Ishikawa (cell line): ENCODE measurements at regions not wholly inside any gene's neighbourhood (a gene's known extent, or its start where the extent isn't known, plus 50 kb on each side); places are given as distances from the start of the nearest gene placed in this dataset.

Experiments used
- CEBPB ChIP-seq: IDR thresholded peaks from 2 replicates; pipeline ENCODE4 v1.6.1; 2012
- CREB1 ChIP-seq: IDR thresholded peaks from 2 replicates; pipeline ENCODE4 v1.6.1; 2012; ENCODE audit warnings: low read depth
- RAD21 ChIP-seq: IDR thresholded peaks from 2 replicates; pipeline ENCODE4 v1.6.1; 2012; ENCODE audit warnings: low read depth
- REST ChIP-seq: IDR thresholded peaks from 2 replicates; pipeline ENCODE4 v1.6.1; 2012; ENCODE audit warnings: low read depth, mild to moderate bottlenecking
- TCF12 ChIP-seq: IDR thresholded peaks from 2 replicates; pipeline ENCODE4 v1.6.1; 2012; ENCODE audit warnings: low read depth

GRCh38 chr9:108193026-108193710 is 662.6 kb downstream of the ACTL7B start:
- TF ChIP-seq REST (no peak), TCF12 (no peak), CREB1 (no peak), CEBPB (no peak), RAD21 (no peak)
